NB4 (cell line): ENCODE measurements at regions not wholly inside any gene's neighbourhood (a gene's known extent, or its start where the extent isn't known, plus 50 kb on each side); places are given as distances from the start of the nearest gene placed in this dataset.
"Not testable (repeated sequence)": the region's sequence is repeated elsewhere in the genome, so short reads cannot be mapped to it uniquely, and the experiment has no call there.

ENCODE experiments used
- DNase-seq: peaks from one replicate; pipeline ENCODE4 v3.0.0; 2010; ENCODE audit warnings: low read depth
- H3K4me3 ChIP-seq: one replicate; pipeline ENCODE4 v1.5.1; 2011; ENCODE audit warnings: mild to moderate bottlenecking, low read depth, low read length, moderate library complexity
- CTCF ChIP-seq: IDR thresholded peaks from one replicate; pipeline ENCODE4 v1.5.1; 2012; ENCODE audit warnings: low read depth, low read length
- MAX ChIP-seq: IDR thresholded peaks from 2 replicates; pipeline ENCODE4 v1.6.1; 2011; ENCODE audit warnings: low read depth, low read length
- MYC ChIP-seq: IDR thresholded peaks from 2 replicates; pipeline ENCODE4 v1.6.1; 2011; ENCODE audit warnings: low read depth, low read length
- POLR2A ChIP-seq: IDR thresholded peaks from 2 replicates; pipeline ENCODE4 v1.6.1; 2011; ENCODE audit warnings: mild to moderate bottlenecking; ENCODE audit not compliant: insufficient read length; ENCODE audit errors: extremely low read depth

- no peak for DNase-seq
- no peak overlapping the region for H3K4me3 ChIP-seq
- TF ChIP-seq CTCF (no peak), MYC (no peak), MAX (no peak), POLR2A (no peak)
These were observed 81.8 kb downstream of the CPZ start for GRCh38 chr4:8674311-8674885.

- not testable (repeated sequence) for H3K4me3 ChIP-seq, DNase-seq
These were observed 80.5 kb downstream of the CPZ start for GRCh38 chr4:8673106-8673505.

GRCh38 chr4:8672486-8672885 lies 79.9 kb downstream of the CPZ start:
- TF ChIP-seq MAX (no peak), MYC (no peak), CTCF (no peak), POLR2A (no peak)
- no peak overlapping the region for H3K4me3 ChIP-seq
- no peak for DNase-seq

- TF ChIP-seq CTCF (no peak), MYC (no peak), POLR2A (no peak), MAX (no peak)
- DNase-seq = no peak
- H3K4me3 ChIP-seq = no peak overlapping the region
These were observed 79.2 kb downstream of the CPZ start for GRCh38 chr4:8671712-8672290.
